NCI-H1694 treated with DMSO at 0.1 percent for 48 hours (cell line): ENCODE measurements at regions not wholly inside any gene's neighbourhood (a gene's known extent, or its start where the extent isn't known, plus 50 kb on each side); places are given as distances from the start of the nearest gene placed in this dataset.

Experiments used
- DNase-seq: peaks from one replicate; lab custom pipeline; 2025; lab: John Stamatoyannopoulos, UW

DNA sequence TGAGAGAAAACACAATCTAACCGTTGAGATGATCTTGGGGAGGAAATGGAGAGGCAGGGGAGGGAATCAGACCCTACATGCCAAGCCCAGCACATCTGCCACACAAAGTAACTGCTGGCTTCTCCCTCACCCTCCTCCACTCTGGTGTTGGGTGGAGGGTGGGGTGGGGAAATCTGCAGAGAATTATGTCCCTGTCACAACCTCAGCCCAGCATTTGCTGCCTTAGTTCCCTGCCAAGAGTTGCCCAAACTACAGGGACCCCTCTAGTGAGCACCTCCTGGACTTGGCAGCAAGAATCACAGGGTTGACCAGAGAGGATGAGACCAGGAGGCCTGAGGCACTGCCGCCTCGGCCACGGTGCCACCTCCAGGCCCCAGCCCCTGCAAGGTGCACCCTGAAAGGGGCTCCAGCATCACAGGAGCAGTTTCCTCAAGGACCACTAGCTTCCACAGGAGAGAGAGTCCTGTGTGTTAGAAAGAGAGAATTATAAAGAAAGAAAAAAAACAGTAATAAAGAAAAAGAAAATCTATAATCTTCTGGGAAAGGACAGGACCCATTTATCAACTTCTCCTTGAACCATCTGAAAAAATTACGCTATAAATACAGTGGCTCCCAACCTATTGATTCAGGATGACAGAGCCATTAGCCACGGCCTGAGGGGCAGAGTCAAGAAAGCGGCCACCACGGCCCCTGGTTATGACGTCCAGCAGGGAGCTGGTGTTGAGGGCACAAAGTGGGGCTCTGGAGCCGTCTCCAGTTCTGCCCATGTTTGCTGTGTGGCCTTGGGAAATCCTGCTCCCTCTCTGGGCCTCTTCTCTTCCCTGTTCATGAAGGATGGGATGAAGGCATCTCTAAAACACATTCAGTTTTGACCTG, 451.7 kb downstream of the MATN1 start:
- no peak for DNase-seq

GRCh38 chr1:30270461-30270860, 452.9 kb downstream of the MATN1 start:
- no peak for DNase-seq

DNA sequence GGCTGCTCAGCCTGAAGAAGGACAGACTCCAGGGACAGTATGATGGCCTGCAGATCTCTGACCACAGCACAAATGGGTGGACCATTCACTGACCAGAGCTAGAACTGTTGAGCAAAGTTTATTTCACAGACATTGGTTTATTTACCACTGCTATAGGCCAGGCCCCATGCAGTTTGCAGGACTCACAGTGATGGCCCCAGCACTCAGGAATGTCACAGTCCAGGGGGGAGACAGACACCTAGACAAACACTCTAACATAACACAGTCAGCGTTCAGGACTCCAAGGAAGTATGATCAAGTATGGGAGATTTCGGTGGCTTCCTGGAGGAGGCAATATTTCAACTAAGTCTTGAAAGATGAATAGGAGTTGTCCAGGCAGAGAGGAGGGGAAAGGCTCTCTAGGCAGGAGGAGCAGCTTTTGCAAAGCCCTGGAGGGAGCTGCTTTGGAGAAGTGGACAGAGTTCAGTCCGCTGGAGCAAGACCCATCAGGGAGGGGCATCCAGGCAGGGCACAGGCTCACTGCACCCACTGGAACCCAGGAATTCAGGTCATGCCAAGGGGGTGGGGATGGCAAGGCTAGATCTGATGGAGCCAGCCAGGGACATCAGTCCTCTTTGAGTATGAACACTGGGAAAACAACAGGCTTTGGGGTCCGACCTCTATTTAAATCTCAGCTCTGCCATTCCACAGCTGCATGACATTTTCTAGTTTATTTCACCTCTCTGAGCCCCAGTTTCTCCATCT, 454.3 kb downstream of the MATN1 start:
- no peak for DNase-seq

GRCh38 chr1:30267856-30268255, 455.5 kb downstream of the MATN1 start:
- DNase-seq: no peak

DNA sequence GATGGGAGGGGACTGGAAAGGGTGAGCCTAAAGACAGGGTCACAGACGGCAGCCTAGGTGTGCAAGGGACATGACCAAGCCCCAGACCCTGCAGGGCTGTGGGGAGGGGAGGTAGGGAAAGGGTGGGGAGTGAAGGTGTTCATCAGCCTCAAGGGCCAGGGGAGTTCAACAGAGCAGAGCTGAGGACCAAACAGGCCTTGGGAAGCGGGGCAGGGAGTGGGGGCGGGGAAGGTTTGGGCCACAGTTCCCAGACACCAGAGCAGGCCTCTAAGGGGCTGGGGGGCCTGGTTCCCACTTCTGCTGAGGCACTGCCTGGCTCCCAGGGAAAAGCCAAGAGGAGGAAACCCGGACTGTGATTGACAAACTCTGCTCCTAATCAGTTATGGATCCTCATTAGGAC, 456.3 kb downstream of the MATN1 start:
- DNase-seq: no peak

DNA sequence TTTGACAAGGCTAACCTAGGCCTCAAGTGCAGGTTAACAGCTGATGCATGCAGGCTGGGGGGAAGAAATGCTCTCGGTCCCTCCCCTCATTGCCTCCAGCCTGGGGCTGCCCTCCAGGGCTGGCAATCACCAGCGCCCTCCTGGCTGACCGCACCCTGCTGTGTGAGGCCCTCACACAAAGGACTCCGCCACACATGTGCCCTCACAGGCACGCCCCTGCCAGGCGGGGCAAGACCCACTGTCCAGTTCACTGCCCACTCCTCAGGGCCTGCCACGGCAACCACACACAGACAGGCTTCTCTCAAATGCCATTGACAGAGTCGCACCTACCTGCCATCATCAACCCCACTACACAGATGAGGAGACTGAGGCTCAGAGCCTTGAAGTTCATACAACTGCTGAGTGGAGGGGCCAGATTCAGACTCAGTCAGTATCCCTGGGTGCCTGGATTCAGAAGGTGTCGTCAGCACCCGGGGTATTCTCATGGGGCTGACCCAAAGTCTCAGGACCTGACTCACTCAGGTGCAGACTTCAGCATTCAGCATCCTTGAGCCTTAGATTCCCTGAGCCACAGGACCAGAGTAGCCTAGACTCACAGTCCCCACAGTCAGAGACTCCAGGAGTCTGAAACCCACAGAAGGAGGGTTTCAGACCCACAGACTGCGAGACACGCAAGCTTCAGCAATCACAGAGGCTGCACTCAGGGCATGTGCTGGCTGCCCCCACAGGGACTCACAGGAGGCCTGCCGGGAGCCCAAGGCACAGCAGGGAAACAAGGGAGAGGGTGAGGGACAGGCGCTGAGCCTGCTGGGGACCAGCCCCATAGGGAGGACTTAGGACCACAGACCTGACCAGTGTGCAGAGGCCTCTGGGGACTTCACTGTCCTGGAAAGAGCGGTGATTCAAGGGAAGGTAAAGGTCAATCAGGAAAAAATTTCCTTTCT, 458.0 kb downstream of the MATN1 start:
- no peak for DNase-seq

DNA sequence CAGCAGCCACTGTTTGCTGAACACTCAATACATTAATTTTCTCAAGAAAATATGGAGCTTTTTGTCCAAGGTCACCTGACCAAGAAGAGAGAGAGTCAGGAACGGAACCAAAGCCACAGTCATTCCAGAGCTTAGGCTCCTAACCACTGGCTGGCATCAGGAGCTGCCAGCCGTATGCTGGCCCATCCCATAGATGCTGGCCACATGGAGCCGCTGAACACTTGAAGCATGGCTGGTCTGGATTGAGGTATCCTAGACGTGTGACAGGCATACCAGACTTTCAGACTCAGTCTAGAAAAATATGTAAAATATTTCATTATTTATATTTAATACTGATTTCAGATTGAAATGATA, 458.7 kb downstream of the MATN1 start:
- no peak for DNase-seq

GRCh38 chr1:30263888-30264671, 459.3 kb downstream of the MATN1 start:
- no peak for DNase-seq

- no peak for DNase-seq
Measured at GRCh38 chr1:30263405-30263804, 460.0 kb downstream of the MATN1 start.

- DNase-seq: no peak
Measured at GRCh38 chr1:30262158-30262557, 461.2 kb downstream of the MATN1 start.

DNA sequence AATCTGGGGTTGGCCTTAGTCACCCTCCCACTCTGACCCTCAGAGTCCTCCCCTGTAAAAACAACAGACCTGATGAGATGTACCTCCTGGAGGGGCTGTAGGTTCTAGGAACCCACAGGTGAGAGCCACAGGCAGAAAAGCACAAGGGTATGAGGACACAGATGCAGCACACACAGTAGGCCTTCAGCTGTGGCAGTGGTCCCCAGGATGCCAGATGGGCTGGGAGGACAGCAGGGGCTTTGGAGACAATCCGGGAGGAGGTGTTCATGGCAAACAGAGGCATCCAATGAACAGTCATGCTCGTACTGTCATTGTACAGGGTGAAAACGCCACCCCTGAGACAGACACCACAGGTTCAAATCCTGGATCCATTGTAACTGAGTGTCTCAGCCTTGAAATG, 463.1 kb downstream of the MATN1 start:
- no peak for DNase-seq

- no peak for DNase-seq
Measured at GRCh38 chr1:30259631-30260030, 463.8 kb downstream of the MATN1 start.

DNA sequence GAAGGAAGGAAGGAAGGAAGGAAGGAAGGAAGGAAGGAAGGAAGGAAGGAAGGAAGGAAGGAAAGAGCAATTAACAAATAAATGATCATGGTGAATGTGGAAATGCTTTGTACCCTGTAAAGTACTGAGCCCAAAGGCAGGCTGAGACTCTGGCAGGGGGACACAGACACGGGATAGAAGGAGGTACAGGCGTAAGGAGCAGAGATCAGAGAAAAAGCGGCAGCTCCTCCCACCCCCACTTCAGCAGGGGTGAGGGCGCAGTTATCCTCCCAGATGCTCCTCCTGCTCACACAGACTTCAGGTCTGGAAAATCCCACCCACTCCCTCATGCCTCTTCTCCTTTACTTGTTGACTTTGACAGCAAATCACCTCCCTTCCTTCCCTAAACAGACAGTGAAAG, 464.5 kb downstream of the MATN1 start:
- DNase-seq: no peak

- no peak for DNase-seq
Measured at GRCh38 chr1:30258471-30258870, 464.9 kb downstream of the MATN1 start.

DNA sequence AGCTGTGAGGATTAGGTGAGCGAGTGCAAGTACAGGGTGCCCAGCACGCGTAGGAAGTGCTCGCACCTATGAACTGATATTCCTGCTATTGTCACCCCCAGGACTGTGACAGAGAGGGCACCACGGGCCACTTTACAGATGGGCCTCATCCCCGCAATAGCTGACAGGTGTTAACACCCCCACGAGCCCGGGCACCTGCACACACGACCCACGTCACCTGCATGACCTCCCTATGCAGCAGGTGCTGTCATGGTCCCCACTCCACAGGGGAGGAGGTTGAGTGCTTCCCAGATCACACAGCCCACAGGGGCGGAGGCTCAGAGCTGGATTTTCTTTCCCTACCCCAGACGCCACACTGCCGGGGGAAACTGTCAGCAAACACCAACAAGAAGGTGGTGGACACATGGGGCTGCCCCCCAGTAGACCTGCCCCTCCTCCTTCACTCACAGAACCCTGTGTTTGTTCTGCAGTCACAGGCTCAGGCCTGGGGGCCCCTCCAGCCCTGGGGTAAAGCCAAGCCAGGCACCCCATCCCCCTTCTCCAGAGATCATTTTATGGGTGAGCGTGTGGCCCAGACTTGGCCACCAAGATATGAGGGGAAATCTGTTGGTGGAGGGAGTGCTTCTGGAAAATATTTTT, 465.5 kb downstream of the MATN1 start:
- DNase-seq: no peak

DNA sequence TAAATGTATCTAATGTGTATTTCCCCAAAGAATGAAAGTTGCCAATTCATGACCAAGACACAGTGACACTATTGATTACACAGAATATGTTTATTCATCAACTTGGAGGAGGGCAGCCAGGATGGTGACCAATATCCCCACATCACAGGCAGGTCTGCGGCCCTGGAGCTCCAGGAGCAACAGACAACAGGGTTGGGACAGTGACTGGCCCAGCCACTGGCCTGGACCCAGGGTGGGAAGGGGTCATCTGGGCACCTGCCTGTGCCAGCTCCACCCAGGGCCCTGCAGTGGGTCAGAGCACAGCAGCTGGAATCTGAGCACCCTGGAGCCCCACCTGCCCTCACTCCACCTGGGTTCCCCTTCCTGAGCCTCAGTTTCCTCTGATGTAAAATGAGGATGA, 466.1 kb downstream of the MATN1 start:
- no peak for DNase-seq

DNA sequence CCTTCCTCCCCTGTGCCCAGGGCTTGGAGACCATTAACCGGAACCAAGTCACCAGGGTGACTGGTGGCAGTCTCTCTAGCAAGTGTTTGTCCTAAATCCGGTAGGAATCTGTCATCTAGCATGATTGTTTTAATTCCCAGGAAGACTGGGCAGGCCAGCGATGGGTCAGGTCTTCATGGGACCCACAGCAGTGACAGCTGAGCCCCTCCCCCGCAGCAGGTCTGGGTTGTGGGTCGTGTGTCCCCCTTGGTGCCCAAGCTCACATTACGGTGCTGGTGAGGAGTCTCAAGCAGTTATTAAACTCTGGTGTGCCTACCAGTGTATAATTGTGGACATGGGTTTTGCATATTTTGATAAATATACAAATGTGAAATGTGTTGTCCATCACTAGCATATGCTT, 466.5 kb downstream of the MATN1 start:
- no peak for DNase-seq

- DNase-seq: no peak
Measured at GRCh38 chr1:30255111-30255724, 468.2 kb downstream of the MATN1 start.

DNA sequence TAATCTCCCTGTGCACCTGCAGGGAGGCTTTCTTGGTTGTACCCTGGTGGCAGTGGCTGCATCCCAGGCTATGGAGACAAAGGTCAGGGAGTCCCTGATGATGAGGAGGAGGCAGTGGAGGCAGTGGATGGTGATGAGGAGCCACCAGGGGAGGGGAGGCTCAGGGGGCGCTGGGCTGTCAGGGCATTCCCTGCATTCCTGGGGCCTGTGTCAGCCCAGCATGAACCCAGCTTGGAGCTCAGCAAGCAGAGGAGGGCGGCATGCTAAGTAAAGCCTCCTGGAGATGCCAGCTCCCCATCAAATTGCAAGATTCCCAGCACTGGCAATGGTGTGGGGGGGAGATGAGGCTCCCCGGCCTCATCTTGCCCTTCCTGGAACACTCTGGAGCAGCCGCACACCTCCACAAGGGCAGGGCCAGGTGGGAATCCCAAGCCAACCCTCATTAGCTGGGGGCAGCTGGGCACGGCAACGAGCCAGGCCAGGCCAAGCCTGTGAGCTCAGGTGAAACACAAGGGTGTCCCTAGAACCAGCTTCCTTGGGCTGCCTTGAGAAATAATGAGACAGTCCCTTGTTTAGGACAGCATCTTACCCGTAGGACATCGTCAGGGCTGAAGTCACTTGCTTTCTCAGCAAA, 469.5 kb downstream of the MATN1 start:
- DNase-seq: no peak

DNA sequence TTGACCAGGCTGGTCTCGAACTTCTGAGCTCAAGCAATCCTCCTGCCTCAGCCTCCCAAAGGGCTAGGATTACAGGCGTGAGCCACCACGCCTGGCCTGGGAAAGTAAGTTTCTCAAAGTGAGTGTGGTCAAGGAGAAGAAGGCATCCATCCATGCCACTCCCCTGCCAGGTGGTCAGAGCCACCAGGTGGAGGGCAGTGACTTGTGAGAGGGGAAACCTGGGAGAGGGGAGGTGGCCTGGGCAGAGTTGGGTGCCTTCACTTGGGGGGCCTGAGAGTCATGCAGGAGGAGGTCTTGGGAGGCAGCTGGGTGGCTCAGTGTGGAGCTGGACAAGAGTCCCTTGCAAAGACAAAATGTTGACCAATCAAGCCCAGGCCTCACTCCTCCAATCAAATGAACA, 470.0 kb downstream of the MATN1 start:
- DNase-seq: no peak
